ENCODE measurements at regions not wholly inside any gene's neighbourhood (a gene's known extent, or its start where the extent isn't known, plus 50 kb on each side); places are given as distances from the start of the nearest gene placed in this dataset.

DNA sequence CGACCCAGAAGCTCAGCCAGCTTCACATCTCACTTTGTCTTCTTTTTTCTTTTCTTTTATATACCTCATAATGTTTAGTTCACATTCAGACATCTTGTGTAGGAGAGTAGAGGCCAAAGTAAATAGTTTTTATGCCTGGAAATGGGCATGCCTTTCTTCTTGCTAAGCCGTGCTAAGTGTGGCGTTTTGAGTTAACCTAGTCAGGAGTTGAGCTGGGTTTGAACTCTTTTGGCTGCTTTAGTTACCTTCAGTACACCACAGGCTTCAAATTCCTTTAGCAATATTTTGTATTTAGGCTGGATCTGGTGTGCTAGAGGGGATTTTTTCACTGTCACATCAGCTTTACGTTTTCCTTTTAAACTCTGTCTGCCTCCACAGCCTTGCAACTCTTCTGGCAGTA, 300.8 kb downstream of the ZNF674 start:
- TF ChIP-seq, protein P1, sequence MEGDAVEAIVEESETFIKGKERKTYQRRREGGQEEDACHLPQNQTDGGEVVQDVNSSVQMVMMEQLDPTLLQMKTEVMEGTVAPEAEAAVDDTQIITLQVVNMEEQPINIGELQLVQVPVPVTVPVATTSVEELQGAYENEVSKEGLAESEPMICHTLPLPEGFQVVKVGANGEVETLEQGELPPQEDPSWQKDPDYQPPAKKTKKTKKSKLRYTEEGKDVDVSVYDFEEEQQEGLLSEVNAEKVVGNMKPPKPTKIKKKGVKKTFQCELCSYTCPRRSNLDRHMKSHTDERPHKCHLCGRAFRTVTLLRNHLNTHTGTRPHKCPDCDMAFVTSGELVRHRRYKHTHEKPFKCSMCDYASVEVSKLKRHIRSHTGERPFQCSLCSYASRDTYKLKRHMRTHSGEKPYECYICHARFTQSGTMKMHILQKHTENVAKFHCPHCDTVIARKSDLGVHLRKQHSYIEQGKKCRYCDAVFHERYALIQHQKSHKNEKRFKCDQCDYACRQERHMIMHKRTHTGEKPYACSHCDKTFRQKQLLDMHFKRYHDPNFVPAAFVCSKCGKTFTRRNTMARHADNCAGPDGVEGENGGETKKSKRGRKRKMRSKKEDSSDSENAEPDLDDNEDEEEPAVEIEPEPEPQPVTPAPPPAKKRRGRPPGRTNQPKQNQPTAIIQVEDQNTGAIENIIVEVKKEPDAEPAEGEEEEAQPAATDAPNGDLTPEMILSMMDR (IDR thresholded peaks at IDR 0.05; ENCODE audit: insufficient read depth, low read length) = no peak
- TF ChIP-seq, protein P2, sequence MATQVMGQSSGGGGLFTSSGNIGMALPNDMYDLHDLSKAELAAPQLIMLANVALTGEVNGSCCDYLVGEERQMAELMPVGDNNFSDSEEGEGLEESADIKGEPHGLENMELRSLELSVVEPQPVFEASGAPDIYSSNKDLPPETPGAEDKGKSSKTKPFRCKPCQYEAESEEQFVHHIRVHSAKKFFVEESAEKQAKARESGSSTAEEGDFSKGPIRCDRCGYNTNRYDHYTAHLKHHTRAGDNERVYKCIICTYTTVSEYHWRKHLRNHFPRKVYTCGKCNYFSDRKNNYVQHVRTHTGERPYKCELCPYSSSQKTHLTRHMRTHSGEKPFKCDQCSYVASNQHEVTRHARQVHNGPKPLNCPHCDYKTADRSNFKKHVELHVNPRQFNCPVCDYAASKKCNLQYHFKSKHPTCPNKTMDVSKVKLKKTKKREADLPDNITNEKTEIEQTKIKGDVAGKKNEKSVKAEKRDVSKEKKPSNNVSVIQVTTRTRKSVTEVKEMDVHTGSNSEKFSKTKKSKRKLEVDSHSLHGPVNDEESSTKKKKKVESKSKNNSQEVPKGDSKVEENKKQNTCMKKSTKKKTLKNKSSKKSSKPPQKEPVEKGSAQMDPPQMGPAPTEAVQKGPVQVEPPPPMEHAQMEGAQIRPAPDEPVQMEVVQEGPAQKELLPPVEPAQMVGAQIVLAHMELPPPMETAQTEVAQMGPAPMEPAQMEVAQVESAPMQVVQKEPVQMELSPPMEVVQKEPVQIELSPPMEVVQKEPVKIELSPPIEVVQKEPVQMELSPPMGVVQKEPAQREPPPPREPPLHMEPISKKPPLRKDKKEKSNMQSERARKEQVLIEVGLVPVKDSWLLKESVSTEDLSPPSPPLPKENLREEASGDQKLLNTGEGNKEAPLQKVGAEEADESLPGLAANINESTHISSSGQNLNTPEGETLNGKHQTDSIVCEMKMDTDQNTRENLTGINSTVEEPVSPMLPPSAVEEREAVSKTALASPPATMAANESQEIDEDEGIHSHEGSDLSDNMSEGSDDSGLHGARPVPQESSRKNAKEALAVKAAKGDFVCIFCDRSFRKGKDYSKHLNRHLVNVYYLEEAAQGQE (IDR thresholded peaks at IDR 0.05; ENCODE audit: insufficient replicate concordance, low read depth) = no peak
- TF ChIP-seq POLR2AphosphoS5 (IDR thresholded peaks at IDR 0.05; ENCODE audit: low read depth) = no peak
- no peak for TF ChIP-seq SPI1 (IDR thresholded peaks at IDR 0.05; ENCODE audit: borderline replicate concordance, low read depth)
